ENCODE measurements at regions not wholly inside any gene's neighbourhood (a gene's known extent, or its start where the extent isn't known, plus 50 kb on each side); places are given as distances from the start of the nearest gene placed in this dataset.

DNA sequence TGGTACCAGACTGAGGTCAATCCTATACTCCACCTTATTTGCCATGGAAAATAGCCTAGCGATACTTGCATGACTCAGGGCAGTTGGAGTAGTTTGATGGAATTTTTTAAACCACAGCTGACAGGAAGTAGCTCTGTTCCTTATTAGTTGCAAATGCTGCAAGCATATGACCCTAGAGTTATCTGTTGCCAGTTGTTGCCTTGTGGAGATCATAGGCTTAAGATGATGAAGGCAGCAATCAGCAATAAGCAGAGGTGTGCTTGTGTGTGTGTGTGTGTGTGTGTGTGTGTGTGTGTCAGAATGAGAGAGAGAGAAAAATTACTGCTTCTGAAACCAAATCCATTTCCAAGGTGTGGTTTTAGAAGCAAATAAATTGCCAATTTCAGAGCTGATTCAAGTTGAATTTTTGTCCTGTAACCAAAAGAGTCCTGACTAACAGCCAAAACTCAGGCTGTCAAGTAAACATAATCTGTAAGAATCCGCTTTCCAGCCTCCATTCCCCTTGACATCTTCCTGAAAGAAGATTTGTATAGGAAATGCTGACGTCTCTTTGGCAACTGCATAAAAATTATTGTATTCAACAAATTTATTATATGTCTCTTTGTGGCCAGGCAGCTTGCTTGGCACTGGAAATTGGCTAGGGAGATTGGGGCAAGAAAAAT lies 141.2 kb downstream of the SERPINI1 start:
- Histone ChIP-seq H3K4me1 (ENCODE audit: insufficient read depth, low read length) (peaks cover 4% of the 10 kb centered on the region), H3K27me3 (ENCODE audit: insufficient read depth, low read length) (no peaks in the 10 kb centered on the region), H3K4me3 (ENCODE audit: insufficient read depth, low read length) (no peak overlapping the region), H3K79me2 (ENCODE audit: insufficient read depth, low read length) (no peaks in the 10 kb centered on the region), H3K4me2 (ENCODE audit: insufficient read depth, low read length) (peak overlapping the region; percentile 24), H3K27ac (ENCODE audit: low read depth, low read length) (no peak overlapping the region), H3K9me3 (ENCODE audit: low read depth, low read length) (no peaks in the 10 kb centered on the region), H3K36me3 (ENCODE audit: insufficient read depth, low read length) (no peaks in the 10 kb centered on the region), H4K20me1 (ENCODE audit: insufficient read depth, low read length) (no peaks in the 10 kb centered on the region), H2AFZ (ENCODE audit: low read length) (peak overlapping the region; percentile 37)
- DNase-seq (ENCODE audit: insufficient read length, low spot score, missing footprints): no peak
- no peak for TF ChIP-seq CTCF (IDR thresholded peaks at IDR 0.05; ENCODE audit: extremely low read depth, low read depth, low read length)

All from osteoblast (primary cell).